H9 (cell line): ENCODE measurements at regions not wholly inside any gene's neighbourhood (a gene's known extent, or its start where the extent isn't known, plus 50 kb on each side); places are given as distances from the start of the nearest gene placed in this dataset.

Experiments used
- DNase-seq: peaks from one replicate; pipeline ENCODE4 v3.0.0-alpha.2; 2017
- H2AFZ ChIP-seq: one replicate; pipeline ENCODE4 v1.6.1; 2013; ENCODE audit warnings: mild to moderate bottlenecking, low read length, control low read depth, moderate library complexity
- H2AK5ac ChIP-seq: 2 replicates; pipeline ENCODE4 v1.6.1; 2013; ENCODE audit warnings: low read length, control low read depth, mixed read lengths; ENCODE audit not compliant: insufficient read length
- H2BK120ac ChIP-seq: one replicate; pipeline ENCODE4 v1.6.1; 2013; ENCODE audit warnings: low read depth, mild to moderate bottlenecking, low read length, control low read depth, inconsistent platforms; ENCODE audit not compliant: poor library complexity, severe bottlenecking
- H2BK12ac ChIP-seq: 2 replicates; pipeline ENCODE4 v1.6.1; 2013; ENCODE audit warnings: low read length, control low read depth, mixed read lengths, low read depth; ENCODE audit not compliant: insufficient read length
- H2BK15ac ChIP-seq: 2 replicates; pipeline ENCODE4 v1.6.1; 2013; ENCODE audit warnings: low read depth, low read length, control low read depth
- H2BK20ac ChIP-seq: one replicate; pipeline ENCODE4 v1.6.1; 2013; ENCODE audit warnings: low read depth, mild to moderate bottlenecking, low read length, control low read depth, inconsistent platforms; ENCODE audit not compliant: poor library complexity, severe bottlenecking
- H2BK5ac ChIP-seq: 2 replicates; pipeline ENCODE4 v1.6.1; 2013; ENCODE audit warnings: low read length, control low read depth, mixed read lengths; ENCODE audit not compliant: insufficient read length
- H3K14ac ChIP-seq: 2 replicates; pipeline ENCODE4 v1.6.1; 2013; ENCODE audit warnings: low read length, control low read depth; ENCODE audit not compliant: insufficient read depth
- H3K18ac ChIP-seq: 2 replicates; pipeline ENCODE4 v1.6.1; 2013; ENCODE audit warnings: low read depth, mild to moderate bottlenecking, mixed read lengths, low read length, control low read depth; ENCODE audit not compliant: insufficient read length
- H3K23ac ChIP-seq: 2 replicates; pipeline ENCODE4 v1.6.1; 2013; ENCODE audit warnings: low read length, control low read depth, mixed read lengths, low read depth; ENCODE audit not compliant: insufficient read length
- H3K23me2 ChIP-seq: 2 replicates; pipeline ENCODE4 v1.6.1; 2013; ENCODE audit warnings: low read depth, mild to moderate bottlenecking, mixed read lengths, low read length, control low read depth; ENCODE audit not compliant: insufficient read length, poor library complexity, severe bottlenecking
- H3K27ac ChIP-seq: 2 replicates; pipeline ENCODE4 v1.5.1; 2013; ENCODE audit warnings: low read length, control low read depth, mixed read lengths, low read depth; ENCODE audit not compliant: insufficient read length
- H3K27me3 ChIP-seq: 2 replicates; pipeline ENCODE4 v1.6.1; 2013; ENCODE audit warnings: low read length, control low read depth, inconsistent platforms; ENCODE audit not compliant: insufficient read depth
- H3K4ac ChIP-seq: 2 replicates; pipeline ENCODE4 v1.6.1; 2013; ENCODE audit warnings: low read depth, mild to moderate bottlenecking, control low read depth, inconsistent platforms, low read length, moderate library complexity
- H3K4me1 ChIP-seq: 2 replicates; pipeline ENCODE4 v1.6.1; 2013; ENCODE audit warnings: low read length, control low read depth, inconsistent platforms; ENCODE audit not compliant: insufficient read depth
- H3K4me2 ChIP-seq: 2 replicates; pipeline ENCODE4 v1.6.1; 2013; ENCODE audit warnings: low read length, control low read depth, mixed read lengths; ENCODE audit not compliant: insufficient read length, insufficient read depth
- H3K56ac ChIP-seq: 2 replicates; pipeline ENCODE4 v1.6.1; 2013; ENCODE audit warnings: low read depth, mild to moderate bottlenecking, mixed read lengths, low read length, control low read depth; ENCODE audit not compliant: insufficient read length
- H3K79me1 ChIP-seq: 2 replicates; pipeline ENCODE4 v1.6.1; 2013; ENCODE audit warnings: low read depth, mild to moderate bottlenecking, moderate library complexity, low read length, control low read depth, inconsistent platforms; ENCODE audit not compliant: insufficient read depth, poor library complexity, severe bottlenecking
- H3K79me2 ChIP-seq: 2 replicates; pipeline ENCODE4 v1.6.1; 2013; ENCODE audit warnings: low read length, control low read depth, inconsistent platforms; ENCODE audit not compliant: insufficient read depth
- H3K9ac ChIP-seq: 2 replicates; pipeline ENCODE4 v1.6.1; 2013; ENCODE audit warnings: low read length, control low read depth, mixed read lengths; ENCODE audit not compliant: insufficient read length; ENCODE audit errors: extremely low read depth
- H3K9me3 ChIP-seq: one replicate; pipeline ENCODE4 v1.6.1; 2013; ENCODE audit warnings: low read depth, low read length, inconsistent platforms; ENCODE audit not compliant: control insufficient read depth
- H3T11ph ChIP-seq: one replicate; pipeline ENCODE4 v1.6.1; 2013; ENCODE audit warnings: mild to moderate bottlenecking, low read length, control low read depth, inconsistent platforms
- H4K20me1 ChIP-seq: one replicate; pipeline ENCODE4 v1.6.1; 2013; ENCODE audit not compliant: control insufficient read depth, insufficient read length, insufficient read depth
- H4K5ac ChIP-seq: 2 replicates; pipeline ENCODE4 v1.6.1; 2013; ENCODE audit warnings: low read depth, mild to moderate bottlenecking, mixed read lengths, low read length, control low read depth; ENCODE audit not compliant: insufficient read length
- H4K8ac ChIP-seq: replicated peaks from 2 replicates; pipeline ENCODE4 v1.6.1; 2013; ENCODE audit warnings: low read length, control low read depth, mixed read lengths, low read depth; ENCODE audit not compliant: insufficient read length
- H4K91ac ChIP-seq: 2 replicates; pipeline ENCODE4 v1.6.1; 2013; ENCODE audit warnings: low read depth, mild to moderate bottlenecking, moderate library complexity, mixed read lengths, low read length, control low read depth; ENCODE audit not compliant: insufficient read length
- H3K27ac Mint-ChIP-seq, 3 experiments: 2 replicates in 2 of 3; 3 replicates in 1 of 3; pipeline ENCODE4 v1.8.0; 2020 to 2021; ENCODE audit warnings: mixed read lengths in 3 of 3, mild to moderate bottlenecking in 1 of 3, moderate library complexity in 1 of 3
- H3K27me3 Mint-ChIP-seq: 2 replicates; pipeline ENCODE4 v1.8.0; 2021; ENCODE audit warnings: low read depth, mild to moderate bottlenecking, moderate library complexity, mixed read lengths
- H3K36me3 Mint-ChIP-seq, 3 experiments: 2 replicates in 2 of 3; 3 replicates in 1 of 3; pipeline ENCODE4 v1.8.0; 2020 to 2021; ENCODE audit warnings: low read depth in 3 of 3, mixed read lengths in 3 of 3; ENCODE audit not compliant: insufficient read depth in 1 of 3
- H3K4me1 Mint-ChIP-seq, 2 experiments: 2 replicates each; pipeline ENCODE4 v1.8.0; 2020; ENCODE audit warnings: mixed read lengths in 2 of 2
- H3K4me3 Mint-ChIP-seq, 2 experiments: 2 replicates in 1 of 2; 3 replicates in 1 of 2; pipeline ENCODE4 v1.8.0; 2020 to 2021; ENCODE audit warnings: mild to moderate bottlenecking in 2 of 2, mixed read lengths in 2 of 2, moderate library complexity in 1 of 2
- H3K9me3 Mint-ChIP-seq, 2 experiments: 2 replicates in 1 of 2; 3 replicates in 1 of 2; pipeline ENCODE4 v1.8.0; 2020; ENCODE audit warnings: mild to moderate bottlenecking in 2 of 2, mixed read lengths in 2 of 2, moderate library complexity in 1 of 2
- WGBS: extraction: QIAGEN DNeasy Blood & Tissue Kit; methylation state at CpG from one replicate; pipeline ENCODE4 v1.1.7; 2013; ENCODE audit warnings: missing lambda C conversion rate, low lambda C conversion rate, mixed read lengths; ENCODE audit not compliant: insufficient read length; ENCODE audit errors: extremely low coverage; 5-methylcytosine and 5-hydroxymethylcytosine counted together
- TF ChIP-seq, protein P1 (sequence below): fragments of 200-600 bp; sonication (generic); conservative IDR thresholded peaks from 3 replicates; pipeline ENCODE4 v1.8.0; 2021; ENCODE audit warnings: antibody characterized with exemption, mild to moderate bottlenecking

DNA sequence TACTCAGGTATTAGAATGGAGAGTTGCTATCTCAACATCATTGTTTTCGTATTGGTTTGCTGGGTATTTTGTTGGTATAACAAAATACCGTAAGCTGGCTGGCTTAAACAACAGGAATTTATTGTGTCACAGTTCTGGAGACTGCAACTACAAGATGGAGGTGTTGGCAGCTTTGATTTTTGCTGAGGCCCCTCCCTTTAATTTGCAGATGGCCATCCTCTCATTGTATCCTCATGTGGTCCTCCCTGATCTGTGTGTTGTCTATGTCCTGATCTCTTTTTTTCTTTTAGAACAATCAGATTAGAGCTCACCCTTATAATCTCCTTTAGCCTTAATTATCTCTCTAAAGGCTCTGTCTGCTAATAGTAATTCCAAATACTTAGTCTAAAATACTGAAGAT lies 299.8 kb upstream of the GOLIM4 start:
- Histone ChIP-seq H2AFZ (no peak overlapping the region), H4K20me1 (no peaks in the 10 kb centered on the region), H3K9me3 (no peaks in the 10 kb centered on the region), H3K23ac (no peak overlapping the region), H2BK15ac (no peak overlapping the region), H2BK12ac (no peak overlapping the region), H2BK120ac (no peak overlapping the region), H3K4me1 (no peaks in the 10 kb centered on the region), H4K8ac (no peak overlapping the region), H3K27me3 (no peaks in the 10 kb centered on the region), H4K5ac (no peak overlapping the region), H3K79me2 (no peaks in the 10 kb centered on the region), H3K27ac (no peak overlapping the region), H3K4me2 (no peak overlapping the region), H3K18ac (no peak overlapping the region), H2BK5ac (no peak overlapping the region), H3K9ac (no peak overlapping the region), H3K4ac (no peak overlapping the region), H3K23me2 (no peaks in the 10 kb centered on the region), H3K14ac (no peak overlapping the region), H3T11ph (no peak overlapping the region), H3K56ac (no peak overlapping the region), H4K91ac (no peak overlapping the region), H2AK5ac (no peak overlapping the region), H3K79me1 (no peaks in the 10 kb centered on the region), H2BK20ac (no peak overlapping the region)
- Mint-ChIP-seq H3K9me3 (no peaks in the 10 kb centered on the region), H3K27ac (no peak overlapping the region; a peak in 1 of 7 replicates), H3K27me3 (no peaks in the 10 kb centered on the region), H3K4me3 (no peak overlapping the region), H3K4me1 (peaks cover 12 to 15% of the 10 kb centered on the region in 2 experiments), H3K36me3 (no peaks in the 10 kb centered on the region)
- WGBS: no CpG with 5 or more reads among the region's 2 CpGs
- DNase-seq: no peak
- TF ChIP-seq, protein P1, sequence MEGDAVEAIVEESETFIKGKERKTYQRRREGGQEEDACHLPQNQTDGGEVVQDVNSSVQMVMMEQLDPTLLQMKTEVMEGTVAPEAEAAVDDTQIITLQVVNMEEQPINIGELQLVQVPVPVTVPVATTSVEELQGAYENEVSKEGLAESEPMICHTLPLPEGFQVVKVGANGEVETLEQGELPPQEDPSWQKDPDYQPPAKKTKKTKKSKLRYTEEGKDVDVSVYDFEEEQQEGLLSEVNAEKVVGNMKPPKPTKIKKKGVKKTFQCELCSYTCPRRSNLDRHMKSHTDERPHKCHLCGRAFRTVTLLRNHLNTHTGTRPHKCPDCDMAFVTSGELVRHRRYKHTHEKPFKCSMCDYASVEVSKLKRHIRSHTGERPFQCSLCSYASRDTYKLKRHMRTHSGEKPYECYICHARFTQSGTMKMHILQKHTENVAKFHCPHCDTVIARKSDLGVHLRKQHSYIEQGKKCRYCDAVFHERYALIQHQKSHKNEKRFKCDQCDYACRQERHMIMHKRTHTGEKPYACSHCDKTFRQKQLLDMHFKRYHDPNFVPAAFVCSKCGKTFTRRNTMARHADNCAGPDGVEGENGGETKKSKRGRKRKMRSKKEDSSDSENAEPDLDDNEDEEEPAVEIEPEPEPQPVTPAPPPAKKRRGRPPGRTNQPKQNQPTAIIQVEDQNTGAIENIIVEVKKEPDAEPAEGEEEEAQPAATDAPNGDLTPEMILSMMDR: no peak
